Astrocyte (in vitro differentiated cells and primary cell): ENCODE measurements at regions not wholly inside any gene's neighbourhood (a gene's known extent, or its start where the extent isn't known, plus 50 kb on each side); places are given as distances from the start of the nearest gene placed in this dataset.

ENCODE experiments used
- DNase-seq: peaks from one replicate; pipeline ENCODE4 v3.0.0-alpha.2; 2010; ENCODE audit warnings: low read depth
- FAIRE-seq: peaks from 2 replicates; lab custom pipeline; 2011; peaks lifted over from hg19 to GRCh38; lab: Jason Lieb, UNC
- H2AFZ ChIP-seq: 2 replicates; pipeline ENCODE4 v1.6.0; 2012; ENCODE audit warnings: low read depth, low read length, inconsistent platforms
- H3K27ac ChIP-seq: 2 replicates; pipeline ENCODE4 v1.5.1; 2011; ENCODE audit warnings: low read depth, low read length, inconsistent platforms
- H3K27me3 ChIP-seq: 2 replicates; pipeline ENCODE4 v1.6.0; 2011; ENCODE audit warnings: low read length, inconsistent platforms; ENCODE audit not compliant: insufficient read depth
- H3K36me3 ChIP-seq: 2 replicates; pipeline ENCODE4 v1.5.1; 2011; ENCODE audit warnings: low read length, inconsistent platforms; ENCODE audit not compliant: insufficient read depth
- H3K4me1 ChIP-seq: 2 replicates; pipeline ENCODE4 v1.5.1; 2011; ENCODE audit warnings: low read length, inconsistent platforms; ENCODE audit not compliant: insufficient read depth
- H3K4me2 ChIP-seq: 2 replicates; pipeline ENCODE4 v1.6.0; 2012; ENCODE audit warnings: low read length, inconsistent platforms
- H3K4me3 ChIP-seq: 2 replicates; pipeline ENCODE4 v1.5.1; 2011; ENCODE audit warnings: low read depth, mild to moderate bottlenecking, low read length, inconsistent platforms; ENCODE audit not compliant: insufficient read depth
- H3K79me2 ChIP-seq: 2 replicates; pipeline ENCODE4 v1.6.0; 2012; ENCODE audit warnings: mild to moderate bottlenecking, low read length, inconsistent platforms; ENCODE audit not compliant: insufficient read depth
- H3K9ac ChIP-seq: 2 replicates; pipeline ENCODE4 v1.6.0; 2012; ENCODE audit warnings: mild to moderate bottlenecking, low read length, inconsistent platforms
- H3K9me3 ChIP-seq: 2 replicates; pipeline ENCODE4 v1.5.1; 2012; ENCODE audit warnings: low read depth, mild to moderate bottlenecking, low read length, inconsistent platforms; ENCODE audit not compliant: insufficient read depth
- H4K20me1 ChIP-seq: 2 replicates; pipeline ENCODE4 v1.6.0; 2012; ENCODE audit warnings: low read length, inconsistent platforms; ENCODE audit not compliant: insufficient read depth
- H3K27ac Mint-ChIP-seq: one replicate; pipeline ENCODE4 v1.8.0; 2021; ENCODE audit warnings: mild to moderate bottlenecking, mixed read lengths; ENCODE audit not compliant: unreplicated experiment
- H3K27me3 Mint-ChIP-seq: one replicate; pipeline ENCODE4 v1.8.0; 2021; ENCODE audit warnings: low read depth, mixed read lengths; ENCODE audit not compliant: unreplicated experiment
- H3K36me3 Mint-ChIP-seq: one replicate; pipeline ENCODE4 v1.8.0; 2021; ENCODE audit warnings: low read depth, mixed read lengths; ENCODE audit not compliant: unreplicated experiment
- H3K4me1 Mint-ChIP-seq: one replicate; pipeline ENCODE4 v1.8.0; 2021; ENCODE audit warnings: low read depth, mixed read lengths; ENCODE audit not compliant: unreplicated experiment
- H3K4me3 Mint-ChIP-seq: one replicate; pipeline ENCODE4 v1.8.0; 2021; ENCODE audit warnings: mild to moderate bottlenecking, moderate library complexity, mixed read lengths; ENCODE audit not compliant: unreplicated experiment
- H3K9me3 Mint-ChIP-seq: one replicate; pipeline ENCODE4 v1.8.0; 2021; ENCODE audit warnings: mild to moderate bottlenecking, mixed read lengths; ENCODE audit not compliant: unreplicated experiment
- CTCF ChIP-seq: IDR thresholded peaks from 2 replicates; pipeline ENCODE4 v1.5.1; 2011; ENCODE audit warnings: low read depth, mild to moderate bottlenecking, inconsistent platforms, low read length, moderate library complexity; ENCODE audit not compliant: insufficient read depth
- EZH2 ChIP-seq: IDR thresholded peaks from 2 replicates; pipeline ENCODE4 v1.6.1; 2012; ENCODE audit warnings: mild to moderate bottlenecking, low read length, inconsistent platforms; ENCODE audit not compliant: insufficient read depth

GRCh38 chr6:37566950-37567349 is 67.3 kb upstream of the CCDC167 start:
- Mint-ChIP-seq H3K27me3 (peaks cover 66% of the 10 kb centered on the region), H3K36me3 (no peaks in the 10 kb centered on the region), H3K4me3 (no peak overlapping the region), H3K27ac (no peak overlapping the region), H3K9me3 (peaks cover 2% of the 10 kb centered on the region), H3K4me1 (peaks cover 5% of the 10 kb centered on the region)
- no peaks in the 10 kb centered on the region for H3K79me2 ChIP-seq
- H3K4me1 ChIP-seq: peaks cover 10% of the 10 kb centered on the region
- peaks cover 5% of the 10 kb centered on the region for H3K27me3 ChIP-seq
- TF ChIP-seq CTCF: no peak
- no peak for TF ChIP-seq EZH2
- no peak overlapping the region for H3K9ac ChIP-seq
- no peak overlapping the region for H3K4me3 ChIP-seq
- H3K4me2 ChIP-seq: no peak overlapping the region
- H3K36me3 ChIP-seq: no peaks in the 10 kb centered on the region
- H3K9me3 ChIP-seq: no peaks in the 10 kb centered on the region
- no peak overlapping the region for H3K27ac ChIP-seq
- no peak for DNase-seq
- H2AFZ ChIP-seq: no peak overlapping the region
- H4K20me1 ChIP-seq: no peaks in the 10 kb centered on the region
- no peak for FAIRE-seq

GRCh38 chr6:37566111-37566949 is 66.6 kb upstream of the CCDC167 start:
- H3K36me3 Mint-ChIP-seq: no peaks in the 10 kb centered on the region
- peak overlapping the region; percentile 84 for H2AFZ ChIP-seq
- no peaks in the 10 kb centered on the region for H3K9me3 ChIP-seq
- FAIRE-seq: no peak
- peaks cover 10% of the 10 kb centered on the region for H3K4me1 ChIP-seq
- peak overlapping the region; percentile 61 for H3K4me3 ChIP-seq
- no peak for TF ChIP-seq EZH2
- peak; percentile 44 for TF ChIP-seq CTCF
- peak overlapping the region; percentile 51 for H3K9ac ChIP-seq
- no peaks in the 10 kb centered on the region for H3K36me3 ChIP-seq
- no peaks in the 10 kb centered on the region for H3K79me2 ChIP-seq
- no peaks in the 10 kb centered on the region for H4K20me1 ChIP-seq
- peaks cover 5% of the 10 kb centered on the region for H3K27me3 ChIP-seq
- peaks cover 2% of the 10 kb centered on the region for H3K9me3 Mint-ChIP-seq
- peak overlapping the region; percentile 77 for H3K4me3 Mint-ChIP-seq
- DNase-seq: no peak
- H3K27ac Mint-ChIP-seq: no peak overlapping the region
- peaks cover 62% of the 10 kb centered on the region for H3K27me3 Mint-ChIP-seq
- H3K27ac ChIP-seq: no peak overlapping the region
- peak overlapping the region; percentile 91 for H3K4me2 ChIP-seq
- H3K4me1 Mint-ChIP-seq: peaks cover 4% of the 10 kb centered on the region
